A673 (cell line): ENCODE measurements at regions not wholly inside any gene's neighbourhood (a gene's known extent, or its start where the extent isn't known, plus 50 kb on each side); places are given as distances from the start of the nearest gene placed in this dataset.

Experiments
- EZH2 ChIP-seq: fragments of 200-600 bp; sonication (generic); IDR thresholded peaks from 2 replicates; pipeline ENCODE4 v1.6.1; 2017; ENCODE audit warnings: borderline replicate concordance, low read depth, mild to moderate bottlenecking, mixed read lengths, antibody characterized with exemption, low read length; ENCODE audit not compliant: poor library complexity, severe bottlenecking
- TF ChIP-seq, protein P1 (sequence below): fragments of 300-800, 200-600 bp; sonication (generic); conservative IDR thresholded peaks from 2 replicates; pipeline ENCODE4 v1.5.1; 2017; ENCODE audit warnings: low read depth, mild to moderate bottlenecking, antibody characterized with exemption, low read length, moderate library complexity, mixed read lengths

DNA sequence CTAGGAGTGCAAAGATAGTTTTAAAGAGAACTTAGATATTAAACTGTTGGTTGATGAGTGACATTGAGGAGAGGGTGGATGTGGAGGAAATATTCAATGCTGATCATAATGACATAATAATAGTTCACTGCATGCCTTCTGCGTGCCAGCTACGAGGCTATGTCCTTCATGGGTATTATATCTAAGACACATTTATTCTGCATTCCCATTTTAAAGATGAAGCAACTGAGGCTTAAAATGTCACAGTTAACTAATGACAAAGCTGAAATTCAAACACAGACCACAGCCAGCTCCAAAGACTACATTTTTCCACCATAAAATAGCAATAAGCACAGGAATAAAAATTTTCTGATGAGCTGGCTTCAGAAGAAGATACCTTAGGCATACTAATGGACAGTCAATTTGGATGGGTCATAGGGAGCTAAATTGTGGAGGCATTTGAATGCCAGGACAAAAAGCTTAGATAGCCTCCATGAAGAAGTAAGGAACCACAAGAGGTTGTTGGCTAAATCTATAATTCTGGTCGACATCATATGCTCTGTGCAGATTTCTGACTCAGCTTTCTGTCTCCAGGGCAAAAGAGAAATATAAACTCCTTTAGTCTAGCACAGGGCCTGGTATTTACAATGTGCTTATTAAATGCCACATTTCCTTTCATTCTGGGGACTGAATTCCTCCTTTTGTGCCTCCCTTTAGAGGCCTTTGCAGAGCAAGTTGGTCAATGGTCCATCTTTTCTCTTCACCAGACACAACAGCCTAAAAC is 71.2 kb upstream of the NRIP1 start:
- no peak for TF ChIP-seq EZH2
- TF ChIP-seq, protein P1, sequence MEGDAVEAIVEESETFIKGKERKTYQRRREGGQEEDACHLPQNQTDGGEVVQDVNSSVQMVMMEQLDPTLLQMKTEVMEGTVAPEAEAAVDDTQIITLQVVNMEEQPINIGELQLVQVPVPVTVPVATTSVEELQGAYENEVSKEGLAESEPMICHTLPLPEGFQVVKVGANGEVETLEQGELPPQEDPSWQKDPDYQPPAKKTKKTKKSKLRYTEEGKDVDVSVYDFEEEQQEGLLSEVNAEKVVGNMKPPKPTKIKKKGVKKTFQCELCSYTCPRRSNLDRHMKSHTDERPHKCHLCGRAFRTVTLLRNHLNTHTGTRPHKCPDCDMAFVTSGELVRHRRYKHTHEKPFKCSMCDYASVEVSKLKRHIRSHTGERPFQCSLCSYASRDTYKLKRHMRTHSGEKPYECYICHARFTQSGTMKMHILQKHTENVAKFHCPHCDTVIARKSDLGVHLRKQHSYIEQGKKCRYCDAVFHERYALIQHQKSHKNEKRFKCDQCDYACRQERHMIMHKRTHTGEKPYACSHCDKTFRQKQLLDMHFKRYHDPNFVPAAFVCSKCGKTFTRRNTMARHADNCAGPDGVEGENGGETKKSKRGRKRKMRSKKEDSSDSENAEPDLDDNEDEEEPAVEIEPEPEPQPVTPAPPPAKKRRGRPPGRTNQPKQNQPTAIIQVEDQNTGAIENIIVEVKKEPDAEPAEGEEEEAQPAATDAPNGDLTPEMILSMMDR: no peak
